Gastrocnemius medialis (tissue), 4 donors: ENCODE measurements at regions not wholly inside any gene's neighbourhood (a gene's known extent, or its start where the extent isn't known, plus 50 kb on each side); places are given as distances from the start of the nearest gene placed in this dataset.
"Not testable (repeated sequence)": the region's sequence is repeated elsewhere in the genome, so short reads cannot be mapped to it uniquely, and the experiment has no call there.

Experiments
- CTCF ChIP-seq, 5 experiments: fragments of 450-650 bp in 3 of 5; fragments of 200-600 bp in 2 of 5; sonication (generic) in 2 of 5; IDR thresholded peaks in 4 of 5; conservative IDR thresholded peaks in 1 of 5; 1 replicate in 4 of 5; 2 replicates in 1 of 5; pipeline ENCODE4 v1.5.1; 2016 to 2019; ENCODE audit warnings: antibody characterized with exemption in 5 of 5, mild to moderate bottlenecking in 3 of 5, moderate library complexity in 3 of 5
- POLR2A ChIP-seq, 2 donors: fragments of 450-650 bp; IDR thresholded peaks; one replicate each; pipeline ENCODE4 v1.6.1; 2017; ENCODE audit warnings: antibody characterized with exemption in 2 of 2, mild to moderate bottlenecking in 2 of 2, moderate library complexity in 2 of 2

DNA sequence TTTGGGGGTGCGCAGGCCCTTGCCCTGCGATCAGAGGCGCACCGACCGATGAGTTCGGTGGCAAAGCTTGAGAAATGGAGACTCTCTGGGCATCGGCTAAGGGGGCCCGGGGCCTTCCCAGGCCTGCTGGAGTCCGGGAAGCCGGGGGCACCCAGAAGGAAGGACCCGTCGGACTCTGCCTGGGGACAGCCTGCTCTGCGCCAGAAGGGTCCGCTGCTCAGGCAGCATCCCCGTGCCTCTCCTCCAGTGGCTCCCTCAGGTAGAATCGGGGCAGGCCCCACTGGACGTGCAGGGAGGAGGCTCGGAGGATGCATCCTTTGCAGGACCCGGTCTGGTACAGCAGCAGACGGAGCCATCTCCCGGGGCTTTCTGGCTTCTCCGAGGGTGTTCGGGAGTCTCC is 290.0 kb downstream of the PLS3 start:
- TF ChIP-seq CTCF (IDR thresholded peaks at IDR 0.05 in 4 of 5, conservative IDR thresholded peaks at IDR 0.05 in 1 of 5); POLR2A (IDR thresholded peaks at IDR 0.05): not testable (repeated sequence)
